ENCODE measurements at regions not wholly inside any gene's neighbourhood (a gene's known extent, or its start where the extent isn't known, plus 50 kb on each side); places are given as distances from the start of the nearest gene placed in this dataset.

- no peak overlapping the region for H3K4me3 ChIP-seq (ENCODE audit: low read depth, low read length)
- TF ChIP-seq CTCF (IDR thresholded peaks at IDR 0.05; ENCODE audit: low read depth, low read length, missing control alignments), result no peak
- no peak for DNase-seq (ENCODE audit: low read depth)
Observed at GRCh38 chr22:26857169-26857568, 199.8 kb downstream of the MIAT start.

GRCh38 chr22:26860301-26860700 is 202.9 kb downstream of the MIAT start:
- no peak for TF ChIP-seq CTCF (IDR thresholded peaks at IDR 0.05; ENCODE audit: low read depth, low read length, missing control alignments)
- no peak overlapping the region for H3K4me3 ChIP-seq (ENCODE audit: low read depth, low read length)
- no peak for DNase-seq (ENCODE audit: low read depth)

- no peak overlapping the region for H3K4me3 ChIP-seq (ENCODE audit: low read depth, low read length)
- no peak for TF ChIP-seq CTCF (IDR thresholded peaks at IDR 0.05; ENCODE audit: low read depth, low read length, missing control alignments)
- no peak for DNase-seq (ENCODE audit: low read depth)
Observed at GRCh38 chr22:26865021-26865420, 207.6 kb downstream of the MIAT start.

GRCh38 chr22:26883393-26883792 is 226.0 kb downstream of the MIAT start:
- no peak for DNase-seq (ENCODE audit: low read depth)
- TF ChIP-seq CTCF (IDR thresholded peaks at IDR 0.05; ENCODE audit: low read depth, low read length, missing control alignments), result no peak
- no peak overlapping the region for H3K4me3 ChIP-seq (ENCODE audit: low read depth, low read length)

DNA sequence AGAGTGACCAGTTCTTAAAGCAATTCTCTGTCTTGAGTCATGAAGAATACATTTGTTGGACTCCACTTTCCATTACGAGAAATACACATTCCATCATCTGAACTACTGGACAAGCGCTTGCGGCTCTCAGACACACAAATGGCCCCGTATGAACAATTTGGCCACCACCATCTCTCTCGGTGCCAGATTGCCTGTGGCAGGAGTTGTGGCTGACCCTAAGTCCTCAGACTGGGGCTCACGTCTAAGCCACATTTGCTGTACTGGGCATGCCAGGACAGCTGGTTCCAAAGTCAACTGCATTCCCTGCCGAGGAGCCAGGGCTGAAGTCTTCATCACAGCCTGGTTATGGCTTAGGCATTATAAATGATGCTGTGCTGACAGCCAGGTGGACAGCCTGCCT is 227.5 kb downstream of the MIAT start:
- no peak for TF ChIP-seq CTCF (IDR thresholded peaks at IDR 0.05; ENCODE audit: low read depth, low read length, missing control alignments)
- H3K4me3 ChIP-seq (ENCODE audit: low read depth, low read length), result no peak overlapping the region
- no peak for DNase-seq (ENCODE audit: low read depth)

- H3K4me3 ChIP-seq (ENCODE audit: low read depth, low read length), result no peak overlapping the region
- no peak for TF ChIP-seq CTCF (IDR thresholded peaks at IDR 0.05; ENCODE audit: low read depth, low read length, missing control alignments)
- no peak for DNase-seq (ENCODE audit: low read depth)
Observed at GRCh38 chr22:26885441-26886261, 228.3 kb downstream of the MIAT start.

DNA sequence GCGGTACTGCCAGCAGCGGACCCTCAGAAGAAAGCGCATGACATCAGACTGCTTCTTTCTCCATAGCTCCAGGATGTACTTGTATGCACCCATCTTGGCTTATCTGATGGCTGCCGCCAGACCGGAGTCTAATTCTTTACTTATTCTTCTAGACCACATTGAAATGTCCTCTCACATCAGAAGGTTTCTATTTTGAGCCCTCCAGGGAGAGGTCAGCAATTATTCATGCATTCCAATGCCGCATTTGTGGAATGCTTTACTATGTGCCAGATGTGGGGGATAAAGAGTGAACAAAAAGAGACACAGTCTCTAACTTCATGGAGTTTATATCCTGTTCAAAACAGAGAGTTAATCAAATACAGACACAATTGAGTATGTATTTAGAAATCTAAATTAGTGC is 230.1 kb downstream of the MIAT start:
- DNase-seq (ENCODE audit: low read depth), result no peak

More for the DNA sequence above, 230.1 kb downstream of the MIAT start:
- TF ChIP-seq CTCF (IDR thresholded peaks at IDR 0.05; ENCODE audit: low read depth, low read length, missing control alignments), result no peak
- no peak overlapping the region for H3K4me3 ChIP-seq (ENCODE audit: low read depth, low read length)
